ENCODE measurements at regions not wholly inside any gene's neighbourhood (a gene's known extent, or its start where the extent isn't known, plus 50 kb on each side); places are given as distances from the start of the nearest gene placed in this dataset.

- no peak for TF ChIP-seq PKNOX1 (IDR thresholded peaks at IDR 0.05)
- TF ChIP-seq BACH1 (IDR thresholded peaks at IDR 0.05; ENCODE audit: borderline replicate concordance), result no peak
- no peak for TF ChIP-seq GABPA (IDR thresholded peaks at IDR 0.05; ENCODE audit: low read depth)
Measured at GRCh38 chr9:78114581-78114980, 83.0 kb upstream of the GNAQ start (continued).

GRCh38 chr9:78112406-78112805, 80.8 kb upstream of the GNAQ start:
- intact Hi-C loops (cut with micrococcal nuclease; ENCODE audit: unreplicated experiment), result no loop called here
- in situ Hi-C loops (cut with MboI), result no loop called here
- FAIRE-seq, result no peak

More at GRCh38 chr9:78112406-78112805, 80.8 kb upstream of the GNAQ start:
- H3K9ac ChIP-seq (ENCODE audit: control insufficient read depth, insufficient read depth, low read length), result no peak overlapping the region
- CTCF ChIA-PET, result interaction anchor here (1.0 to 1.2 kb wide), 2 partner anchors 103 to 138 kb away, joined by 3 read pairs; no protein-coding TSS in a partner anchor
- no TSS peak for BruUV-seq (replicated peaks)
- no peaks in the 10 kb centered on the region for H3K36me3 ChIP-seq (ENCODE audit: control insufficient read depth in 2 of 2, insufficient read depth in 2 of 2, low read length in 1 of 2)
- TF ChIP-seq CEBPB (IDR thresholded peaks at IDR 0.05; ENCODE audit: borderline replicate concordance in 1 of 2, low read depth in 2 of 2, low read length in 2 of 2) (no peak), ZBTB33 (IDR thresholded peaks at IDR 0.05) (no peak), BACH1 (IDR thresholded peaks at IDR 0.05; ENCODE audit: borderline replicate concordance) (no peak), CUX1 (IDR thresholded peaks at IDR 0.05; ENCODE audit: insufficient replicate concordance, low read depth, low read length) (no peak), IKZF1 (conservative IDR thresholded peaks at IDR 0.05) (no peak), NFIC (IDR thresholded peaks at IDR 0.05; ENCODE audit: low read depth, low read length) (no peak), DPF2 (IDR thresholded peaks at IDR 0.05) (no peak), NR2C1 (IDR thresholded peaks at IDR 0.05) (no peak), KDM1A (IDR thresholded peaks at IDR 0.05; ENCODE audit: borderline replicate concordance) (no peak), MEF2A (IDR thresholded peaks at IDR 0.05; ENCODE audit: insufficient read depth, low read depth, low read length) (no peak), ATF2 (IDR thresholded peaks at IDR 0.05; ENCODE audit: low read length) (no peak)
- no peak for DNase-seq (ENCODE audit: low read depth, low spot score)
- H4K20me1 ChIP-seq (ENCODE audit: control insufficient read depth, insufficient read depth), result no peaks in the 10 kb centered on the region
- H3K4me2 ChIP-seq (ENCODE audit: control insufficient read depth, insufficient read depth), result no peak overlapping the region
- WGBS (ENCODE audit: insufficient coverage, insufficient replicate concordance, low lambda C conversion rate, missing lambda C conversion rate), result 66% methylated on average over 3 of the region's 3 CpGs
- no peak for ATAC-seq
- H3K27ac ChIP-seq (ENCODE audit: control insufficient read depth, insufficient read depth), result no peak overlapping the region
- H3K9me3 ChIP-seq (replicated peaks; ENCODE audit: control insufficient read depth, insufficient read depth, low read length), result no peaks in the 10 kb centered on the region; the same call in 2 of the 3 replicates
- H2AFZ ChIP-seq (ENCODE audit: control insufficient read depth, low read depth, low read length), result no peak overlapping the region
- POLR2A ChIA-PET, result no interaction called here
- H3K27me3 ChIP-seq (replicated peaks in 1 of 2; ENCODE audit: control insufficient read depth in 2 of 2, insufficient read depth in 2 of 2, low read length in 1 of 2), result no peaks in the 10 kb centered on the region
- no peak overlapping the region for H3K4me3 ChIP-seq
- RAD21 ChIA-PET (ENCODE audit: unreplicated experiment), result no interaction called here
- H3K79me2 ChIP-seq (ENCODE audit: control insufficient read depth, insufficient read depth, low read length), result no peaks in the 10 kb centered on the region
- SMC1A ChIA-PET (ENCODE audit: uncharacterized antibody, unreplicated experiment), result interaction anchor here (1.6 to 3.3 kb wide), 2 partner anchors 10 to 17 kb away, joined by 9 read pairs; no protein-coding TSS in a partner anchor
- no peaks in the 10 kb centered on the region for H3K4me1 ChIP-seq (ENCODE audit: control insufficient read depth, insufficient read depth, low read length)
